NCI-H345 (cell line): ENCODE measurements at regions not wholly inside any gene's neighbourhood (a gene's known extent, or its start where the extent isn't known, plus 50 kb on each side); places are given as distances from the start of the nearest gene placed in this dataset.
"Not testable (repeated sequence)": the region's sequence is repeated elsewhere in the genome, so short reads cannot be mapped to it uniquely, and the experiment has no call there.

Source experiments
- DNase-seq: peaks from one replicate; lab custom pipeline; 2025; lab: John Stamatoyannopoulos, UW

DNA sequence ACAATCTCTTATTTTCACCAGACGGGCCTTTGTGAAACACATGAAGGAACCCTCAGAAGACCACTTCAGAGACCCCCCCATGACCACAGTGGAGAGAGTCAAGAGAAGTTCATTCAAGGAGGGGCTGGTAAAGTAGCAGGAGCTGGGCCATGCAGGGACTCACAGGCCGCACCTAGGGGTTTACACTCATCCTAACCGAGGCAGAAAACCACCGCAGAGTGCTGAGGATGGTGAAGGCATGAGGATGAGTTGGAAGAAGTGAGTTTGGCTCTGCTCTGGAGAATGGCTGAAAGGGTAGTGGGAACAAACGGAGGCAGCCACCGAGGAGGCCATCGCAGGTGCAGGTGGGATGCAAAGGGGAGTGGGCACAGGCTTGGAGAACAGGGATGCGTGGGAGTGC is 1046.9 kb downstream of the UQCRFS1 start:
- DNase-seq, result no peak

DNA sequence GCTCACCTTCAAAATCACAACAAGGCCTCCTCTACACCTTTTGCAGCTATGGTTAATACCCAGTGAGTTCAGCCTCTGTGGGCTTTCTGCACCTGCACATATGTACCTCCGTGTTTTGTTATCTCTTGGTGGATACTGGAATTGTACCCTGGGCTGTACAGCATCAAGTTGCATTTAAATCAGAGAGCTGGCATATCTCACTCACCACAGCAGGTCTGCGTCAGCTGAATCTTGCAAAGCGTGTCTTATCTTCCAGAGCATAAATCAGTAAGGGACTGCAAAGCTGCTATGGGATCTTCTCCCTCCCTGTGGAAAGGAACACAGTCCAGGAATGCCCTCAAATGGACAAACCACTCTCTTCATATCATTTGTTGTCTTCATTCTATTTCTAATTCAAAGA is 1048.7 kb downstream of the UQCRFS1 start:
- no peak for DNase-seq

DNA sequence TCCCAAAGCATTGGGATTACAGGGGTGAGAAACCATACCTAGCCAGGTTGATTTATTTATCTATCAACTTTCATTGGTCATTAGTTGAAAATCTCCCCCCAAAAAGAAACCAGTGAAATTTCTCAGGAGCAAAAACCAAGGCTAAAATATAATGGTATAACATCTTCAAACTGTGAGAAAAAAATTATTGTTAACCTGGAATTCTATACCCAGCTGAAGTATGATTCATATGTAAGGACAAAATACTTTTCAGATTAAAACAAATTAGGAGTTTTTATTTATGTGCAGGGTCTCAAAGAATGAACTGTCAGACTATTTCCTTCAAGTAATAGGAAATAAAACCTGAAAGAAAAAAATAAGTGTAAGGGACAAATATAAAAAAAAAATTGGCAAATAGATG is 1053.9 kb downstream of the UQCRFS1 start:
- no peak for DNase-seq

DNA sequence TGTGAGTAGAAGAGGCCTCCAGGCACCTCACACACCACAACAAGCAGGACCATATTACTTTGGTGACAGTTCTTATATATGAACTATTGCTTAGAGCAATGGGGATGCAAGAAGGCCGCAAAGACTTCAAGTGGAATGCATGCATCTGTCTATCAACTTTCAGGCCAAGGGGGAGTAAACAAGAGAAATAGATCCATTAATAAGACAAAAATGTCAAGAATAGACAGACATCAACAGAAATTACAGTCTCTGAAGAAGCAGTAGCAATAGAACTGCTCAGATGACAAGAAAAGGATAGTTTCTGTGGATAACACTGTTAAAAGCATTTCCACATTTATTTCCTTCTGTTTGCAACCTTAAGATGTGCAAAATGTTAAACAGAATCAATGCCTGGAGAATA is 1057.7 kb downstream of the UQCRFS1 start:
- no peak for DNase-seq

DNA sequence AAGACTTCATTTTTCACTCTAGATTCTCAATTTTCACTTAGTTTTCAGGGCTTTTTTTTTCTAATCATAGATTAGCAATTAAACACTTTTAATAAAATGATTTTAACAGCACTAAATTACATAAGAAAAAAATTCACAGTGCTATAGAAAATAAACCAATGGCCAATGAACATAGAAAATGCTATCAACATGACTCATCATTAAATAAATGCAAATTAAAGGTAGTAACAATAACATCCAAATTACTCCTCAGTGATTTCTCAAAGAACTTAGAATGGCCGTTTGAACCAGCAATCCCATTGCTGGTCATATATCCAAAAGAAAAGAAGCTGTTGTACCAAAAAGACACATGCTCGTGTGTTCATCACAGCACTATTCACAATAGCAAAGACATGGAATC is 1058.9 kb downstream of the UQCRFS1 start:
- no peak for DNase-seq

DNA sequence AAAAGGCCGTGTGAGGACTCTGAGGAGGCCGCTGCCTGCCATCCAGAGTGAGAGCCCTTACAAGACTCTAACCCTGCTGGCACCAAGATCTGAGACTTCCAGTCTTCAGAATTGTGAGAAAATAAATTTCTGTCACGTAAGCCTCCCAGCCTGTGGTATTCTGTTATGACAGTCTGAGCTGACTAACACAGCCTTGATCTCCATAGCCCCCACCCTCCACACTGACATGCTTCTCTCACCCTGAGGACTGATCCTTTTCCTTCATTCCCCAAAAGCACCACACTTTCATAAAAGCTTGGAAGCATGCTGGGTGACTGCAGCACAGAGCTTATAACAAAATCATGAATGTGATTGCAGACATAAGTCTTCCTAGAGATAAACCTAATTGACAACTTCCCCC is 1059.8 kb downstream of the UQCRFS1 start:
- DNase-seq, result no peak

DNA sequence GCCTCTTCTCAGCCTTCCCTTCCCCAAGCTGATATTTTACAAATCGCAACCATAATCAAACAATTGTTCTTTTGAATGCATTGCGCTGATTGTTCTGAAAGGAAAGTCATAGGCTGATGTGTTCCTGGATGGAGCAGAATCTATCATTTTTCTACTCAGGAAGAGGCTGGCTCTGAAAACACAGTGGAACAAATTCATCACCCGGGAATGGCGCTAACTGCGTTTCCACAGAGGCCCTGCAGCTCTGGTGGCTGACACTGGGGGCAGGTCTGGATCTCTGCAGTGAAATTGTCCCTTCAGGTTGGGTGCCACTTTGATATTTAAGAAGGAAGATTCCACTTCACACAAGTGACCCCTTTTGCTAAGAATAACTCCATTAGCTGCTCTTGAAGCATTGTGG is 1060.8 kb downstream of the UQCRFS1 start:
- no peak for DNase-seq

DNA sequence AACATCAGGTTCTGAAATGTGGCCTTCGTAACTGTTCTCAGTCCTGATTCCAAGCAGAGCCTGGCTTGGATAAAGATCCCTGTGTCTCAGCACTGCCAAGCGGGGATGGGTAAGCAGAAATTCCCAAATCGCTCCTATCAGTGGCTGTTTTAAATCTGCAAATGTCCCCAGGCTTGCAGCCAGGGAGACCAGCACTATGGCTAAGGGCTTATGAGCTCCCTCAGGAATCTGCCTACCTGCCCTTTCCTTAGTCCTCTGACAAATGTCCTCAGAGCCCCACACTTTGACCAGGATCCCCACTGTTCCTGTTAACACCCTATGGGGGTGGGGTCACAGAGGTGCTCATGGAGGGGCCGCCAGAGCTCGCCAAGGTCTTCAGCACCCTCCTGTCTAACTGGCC is 1062.8 kb downstream of the UQCRFS1 start:
- DNase-seq, result no peak

DNA sequence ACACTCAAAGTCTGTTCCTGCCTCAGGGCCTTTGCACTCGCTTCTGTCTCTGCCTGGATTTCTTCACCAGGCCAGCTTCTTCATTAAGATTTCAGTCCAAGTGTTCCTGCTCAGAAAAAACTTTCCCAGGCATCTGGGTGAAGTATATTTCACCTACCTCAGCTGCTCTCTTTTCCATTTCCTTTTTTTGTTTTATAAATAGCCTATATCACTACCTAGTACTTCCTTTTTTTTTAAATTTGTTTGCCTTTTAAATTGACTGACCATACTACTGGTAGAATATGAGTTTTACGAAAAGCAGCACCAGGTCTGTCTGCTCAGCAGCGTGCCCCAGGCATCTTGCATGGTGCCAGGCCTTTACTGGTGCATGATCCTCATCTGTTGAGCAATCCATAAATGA is 1064.4 kb downstream of the UQCRFS1 start:
- DNase-seq, result no peak

DNA sequence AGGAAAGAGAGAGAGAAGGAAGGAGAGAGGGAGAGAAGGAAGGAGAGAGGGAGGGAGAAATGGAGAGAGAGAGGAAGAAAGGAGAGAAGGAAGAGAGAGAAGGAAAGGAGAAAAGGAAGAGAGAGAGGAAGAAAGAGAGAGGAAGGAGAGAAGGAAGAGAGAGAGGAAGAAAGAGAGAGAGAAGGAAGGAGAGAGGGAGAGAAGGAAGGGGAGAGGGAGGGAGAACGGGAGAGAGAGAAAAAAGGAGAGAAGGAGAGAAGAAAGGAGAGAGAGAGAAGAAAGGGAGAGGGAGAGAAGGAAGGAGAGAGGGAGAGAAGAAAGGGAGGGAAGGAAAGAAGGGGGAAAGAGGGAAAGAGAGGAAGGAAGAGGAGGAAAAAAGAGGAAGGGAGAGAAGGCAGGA is 1070.7 kb downstream of the UQCRFS1 start:
- DNase-seq, result no peak

DNA sequence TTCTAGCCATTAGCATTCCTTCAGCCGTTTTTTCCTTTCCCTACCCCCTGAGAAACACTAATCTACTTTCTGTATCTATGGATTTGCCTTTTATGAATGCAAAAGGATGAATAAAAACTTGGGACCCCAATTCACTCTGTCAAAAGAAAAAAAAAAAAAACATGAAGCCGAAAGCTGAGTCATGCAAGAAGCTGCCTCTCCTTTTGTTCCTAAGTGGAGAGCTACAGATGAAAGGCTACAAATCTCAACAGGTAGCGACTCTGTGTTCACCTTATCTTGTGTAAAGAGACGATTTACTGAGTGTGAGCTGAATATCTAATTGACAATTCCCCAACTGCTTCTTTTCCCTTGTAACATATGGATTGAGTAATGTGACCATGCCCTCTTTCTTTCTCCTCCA is 1072.8 kb downstream of the UQCRFS1 start:
- no peak for DNase-seq

DNA sequence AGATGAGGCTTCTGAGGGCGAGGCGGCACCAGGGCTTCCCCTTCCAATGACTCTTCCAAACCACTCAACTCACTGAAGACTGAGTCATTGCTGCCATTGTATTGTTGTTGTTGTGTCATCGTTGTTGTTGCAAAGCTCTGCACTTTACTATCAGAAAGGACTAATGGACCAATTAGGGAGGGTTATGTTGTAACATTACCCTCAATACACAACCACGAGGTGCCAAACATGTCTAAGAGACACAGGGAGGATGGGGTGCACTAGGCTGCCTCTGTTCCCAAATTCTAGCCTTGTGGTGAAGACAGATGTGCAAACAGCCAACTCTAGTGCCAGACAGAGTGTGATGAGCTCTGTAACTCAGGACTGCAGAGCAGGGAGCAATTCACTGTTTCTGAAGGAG is 1075.2 kb downstream of the UQCRFS1 start:
- DNase-seq, result no peak

DNA sequence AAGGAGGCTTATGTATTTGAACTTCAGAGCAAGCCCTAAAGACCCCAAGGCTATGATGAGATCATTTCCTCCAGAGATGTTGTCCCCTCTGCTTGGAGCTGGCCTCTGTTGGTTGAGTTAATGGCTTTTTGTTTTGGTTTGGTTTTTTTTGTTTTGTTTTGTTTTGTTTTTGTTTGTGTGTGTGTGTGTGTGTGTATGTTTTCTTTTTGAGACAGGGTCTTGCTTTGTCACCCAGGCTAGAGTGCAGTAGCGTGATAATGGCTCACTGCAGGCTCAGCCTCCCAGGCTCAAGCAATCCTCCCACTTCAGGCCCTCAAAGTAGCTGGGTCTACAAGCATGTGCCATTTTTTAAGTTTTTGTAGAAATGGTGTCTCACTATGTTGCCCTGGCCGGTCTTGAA is 1076.2 kb downstream of the UQCRFS1 start:
- DNase-seq, result no peak

DNA sequence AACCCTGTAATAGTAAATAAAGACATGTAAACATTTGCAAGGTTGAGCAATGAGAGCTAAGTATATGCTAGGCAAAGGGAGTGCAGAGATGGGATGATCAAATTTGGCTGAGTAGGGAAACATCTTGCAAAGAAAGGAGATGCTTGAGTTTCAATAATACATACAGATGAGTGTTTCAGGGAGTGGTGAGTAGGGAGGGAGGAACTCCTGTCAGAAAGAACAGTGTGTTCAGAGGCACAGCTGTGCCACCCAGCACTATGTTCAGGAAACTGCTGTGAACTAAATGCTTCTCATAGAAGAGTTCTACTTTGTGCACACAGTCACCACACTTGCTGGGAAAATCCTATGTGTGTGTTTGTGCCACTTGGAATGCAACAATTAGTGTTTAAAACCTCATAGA is 1077.1 kb downstream of the UQCRFS1 start:
- DNase-seq, result no peak

DNA sequence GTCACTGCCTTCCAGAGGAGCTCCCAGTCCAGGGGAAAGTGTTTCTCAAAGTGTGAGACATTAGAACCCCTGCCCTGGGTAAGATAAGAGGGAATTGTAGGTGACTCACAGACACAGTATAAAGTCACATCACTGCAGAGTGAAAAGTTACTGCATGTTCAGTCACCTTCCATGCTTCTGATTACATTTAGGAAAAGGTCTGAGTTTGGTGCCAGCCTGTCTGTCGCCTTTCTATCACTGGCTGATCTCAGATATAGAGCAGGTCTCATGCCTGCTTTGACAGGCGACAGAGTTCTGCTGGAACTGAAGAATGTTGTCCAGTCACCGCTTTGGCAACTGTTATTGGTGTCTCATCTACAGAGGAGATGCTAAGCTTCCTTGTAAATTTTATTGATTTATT is 1078.6 kb downstream of the UQCRFS1 start:
- DNase-seq, result no peak

DNA sequence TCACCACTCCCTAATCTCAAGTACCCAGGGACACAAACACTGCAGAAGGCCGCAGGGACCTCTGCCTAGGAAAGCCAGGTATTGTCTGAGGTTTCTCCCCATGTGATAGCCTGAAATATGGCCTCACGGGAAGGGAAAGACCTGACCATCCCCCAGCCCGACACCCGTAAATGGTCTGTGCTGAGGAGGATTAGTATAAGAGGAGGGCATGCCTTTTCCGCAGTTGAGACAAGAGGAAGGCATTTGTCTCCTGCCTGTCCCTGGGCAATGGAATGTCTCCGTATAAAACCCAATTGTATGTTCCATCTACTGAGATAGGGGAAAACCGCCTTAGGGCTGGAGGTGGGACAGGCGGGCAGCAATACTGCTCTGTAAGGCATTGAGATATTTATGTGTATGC is 1082.1 kb downstream of the UQCRFS1 start:
- not testable (repeated sequence) for DNase-seq

DNA sequence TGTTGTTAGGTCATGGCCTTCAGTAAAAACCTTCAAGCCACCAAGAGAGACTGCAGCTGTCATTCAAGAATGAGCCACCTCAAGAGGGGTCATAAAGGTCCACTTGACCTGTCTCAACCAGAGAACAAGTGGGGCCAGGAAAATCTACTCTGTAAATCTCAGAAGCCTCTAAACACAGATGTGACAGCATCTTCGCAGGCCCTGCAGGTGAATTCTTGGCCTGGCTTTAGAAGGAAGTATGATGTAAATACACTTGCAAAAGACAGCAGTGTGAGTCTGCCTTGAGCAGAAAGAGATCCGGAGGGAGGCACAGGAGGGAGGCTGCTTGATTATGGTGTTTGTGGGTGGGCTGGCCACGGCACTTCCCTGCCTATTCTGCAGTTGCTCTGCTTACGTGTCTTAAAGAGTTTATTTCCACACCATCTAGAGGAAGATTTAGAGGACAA is 1082.9 kb downstream of the UQCRFS1 start:
- DNase-seq, result no peak

DNA sequence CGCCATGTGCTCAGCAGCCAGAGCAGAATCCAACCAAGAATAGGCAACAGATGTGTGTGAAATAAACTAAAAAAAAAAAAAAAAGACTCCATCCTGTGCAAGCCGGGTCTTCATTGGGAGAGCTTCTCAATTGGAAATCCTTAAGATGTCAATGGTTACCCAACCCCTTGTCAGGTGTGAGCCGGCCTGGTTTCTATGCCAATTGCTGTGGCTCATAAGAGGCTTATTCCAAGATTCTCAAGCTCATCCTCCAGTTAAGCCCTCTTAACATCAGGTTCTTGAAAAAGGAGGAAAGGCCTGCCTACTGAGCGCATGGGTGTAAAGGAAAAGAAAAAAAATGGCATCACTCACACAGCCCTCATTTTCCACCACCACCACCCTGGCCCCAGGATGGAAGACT is 1084.6 kb downstream of the UQCRFS1 start:
- DNase-seq, result no peak

DNA sequence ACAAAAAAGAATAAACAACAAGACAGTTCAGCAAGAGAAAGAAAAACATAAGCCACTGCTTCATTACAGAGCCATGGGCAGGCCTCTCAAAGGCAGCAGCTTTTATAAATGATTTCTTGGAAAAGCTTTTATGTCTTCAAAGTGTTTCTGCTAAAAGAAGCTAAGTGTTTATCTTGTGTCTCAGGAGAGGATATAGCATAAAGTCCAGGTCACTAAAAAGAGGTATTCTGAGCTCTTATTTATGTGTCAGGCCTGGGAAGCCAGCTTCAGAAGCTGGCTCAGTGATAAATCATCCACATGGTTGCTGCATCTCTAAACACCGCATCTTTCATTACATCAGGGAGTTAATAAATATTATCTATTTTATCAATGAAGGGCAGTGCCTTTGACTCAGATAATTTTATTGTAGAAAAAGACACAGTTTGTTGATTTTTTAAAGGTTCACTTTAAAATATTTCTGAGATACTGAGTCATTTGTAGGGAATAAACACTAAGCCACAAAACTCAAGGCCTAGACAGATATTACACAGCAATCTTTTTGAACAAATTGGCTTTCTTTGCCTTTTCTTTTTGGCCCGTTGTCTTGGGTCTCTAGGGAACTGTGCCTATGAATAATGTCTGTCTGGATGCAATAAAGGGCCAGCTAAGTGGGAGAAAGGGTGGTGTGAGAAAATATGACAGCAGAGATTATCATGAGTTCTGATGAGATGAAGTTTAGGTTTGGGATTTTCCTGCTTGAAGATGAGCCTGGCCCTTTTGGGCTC is 1086.6 kb downstream of the UQCRFS1 start:
- no peak for DNase-seq

DNA sequence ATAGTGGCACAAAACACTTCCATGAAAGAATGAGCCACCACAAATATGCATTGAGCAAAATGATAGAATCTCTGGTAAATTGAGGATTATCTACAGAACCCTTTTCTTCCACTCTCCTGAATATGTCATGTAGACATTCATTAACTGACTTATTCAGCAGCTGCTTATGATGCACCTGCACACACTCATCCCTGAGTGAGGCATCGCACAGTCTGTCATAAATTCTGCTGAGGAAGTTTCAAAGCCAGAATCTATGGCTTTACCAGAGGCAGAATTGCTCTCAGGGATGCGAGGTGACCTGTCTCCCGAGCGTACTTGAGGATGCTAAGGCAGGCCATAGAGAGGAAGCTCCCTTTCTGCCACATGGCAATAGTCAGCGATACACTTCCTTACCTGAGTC is 1090.2 kb downstream of the UQCRFS1 start:
- DNase-seq, result no peak

DNA sequence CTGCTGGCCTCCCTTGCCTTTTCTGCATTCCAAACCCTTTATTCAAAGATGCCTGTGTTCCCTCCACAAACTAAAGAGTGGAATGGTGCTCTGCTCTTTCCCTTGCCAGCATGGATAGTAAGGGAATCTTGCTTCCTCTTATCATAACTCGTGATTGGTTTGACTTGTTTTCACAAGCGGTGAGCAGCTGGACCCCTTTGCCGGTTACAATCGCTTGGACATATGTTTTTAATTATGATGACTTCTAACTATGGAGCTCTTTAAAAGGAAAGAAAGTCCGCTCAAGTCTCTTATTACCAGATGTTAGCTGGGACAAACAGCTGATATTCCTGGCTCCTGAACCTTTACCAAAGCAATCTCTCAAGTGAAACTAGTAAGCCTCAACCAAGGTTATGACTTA is 1094.7 kb downstream of the UQCRFS1 start:
- no peak for DNase-seq

DNA sequence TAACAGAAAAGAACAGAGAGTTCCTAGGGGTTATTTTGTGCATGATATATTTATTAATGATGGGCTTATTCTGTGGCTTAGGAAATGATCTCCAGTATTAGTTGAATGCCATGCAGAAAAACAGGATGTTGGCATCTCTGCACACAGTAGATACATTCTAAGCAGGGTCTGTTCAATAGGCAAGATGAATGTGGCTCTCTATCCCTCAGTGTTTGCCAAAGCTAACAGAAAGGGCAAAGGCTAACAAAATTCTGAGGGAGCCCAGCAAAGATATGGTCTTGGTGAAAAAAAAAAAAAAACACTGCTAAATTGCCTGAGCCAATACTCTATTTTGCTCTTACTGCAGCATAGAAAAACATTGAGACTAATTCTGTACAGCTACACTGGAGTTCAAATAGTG is 1095.8 kb downstream of the UQCRFS1 start:
- DNase-seq, result no peak

DNA sequence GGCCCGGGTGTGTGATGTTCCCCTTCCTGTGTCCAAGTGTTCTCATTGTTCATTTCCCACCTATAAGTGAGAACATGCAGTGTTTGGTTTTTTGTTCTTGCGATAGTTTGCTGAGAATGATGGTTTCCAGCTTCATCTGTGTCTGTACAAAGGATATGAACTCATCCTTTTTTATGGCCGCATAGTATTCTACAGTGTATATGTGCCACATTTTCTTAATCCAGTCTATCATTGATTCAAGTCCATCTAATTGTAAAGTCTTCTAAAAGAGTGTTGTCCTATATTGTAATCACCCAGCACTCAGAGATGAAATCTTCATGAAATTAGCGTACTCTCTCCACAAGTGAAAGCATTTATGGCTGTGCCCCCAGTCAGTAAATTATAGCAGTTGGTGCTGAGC is 1096.6 kb downstream of the UQCRFS1 start:
- DNase-seq, result not testable (repeated sequence)

DNA sequence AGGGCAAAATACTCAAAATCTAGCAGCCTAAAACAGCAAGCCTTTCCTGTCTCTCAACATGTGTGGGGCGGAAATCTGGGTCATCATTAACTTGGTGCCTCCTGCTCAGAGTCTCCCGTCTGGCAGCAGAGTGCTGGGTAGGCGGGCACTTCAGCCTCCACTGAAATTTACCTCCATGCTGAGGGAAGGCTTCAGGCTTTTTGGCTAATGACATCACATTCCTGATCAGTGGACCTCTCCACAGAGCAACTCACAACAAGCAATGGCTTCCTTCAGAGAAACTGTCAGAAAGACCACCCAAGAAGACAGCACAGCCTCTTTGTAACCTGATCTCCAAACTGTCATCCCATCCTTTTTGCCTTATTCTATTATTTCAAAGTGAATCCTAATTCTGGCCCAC is 1109.0 kb downstream of the UQCRFS1 start:
- DNase-seq, result no peak
